HEK293T (cell line): ENCODE measurements at regions not wholly inside any gene's neighbourhood (a gene's known extent, or its start where the extent isn't known, plus 50 kb on each side); places are given as distances from the start of the nearest gene placed in this dataset.

ENCODE experiments used
- CTCF ChIA-PET: fragments of 350-600 bp; formaldehyde crosslinking; extraction: SDS; loops from one replicate; lab custom pipeline; 2021; ENCODE audit warnings: antibody characterized with exemption, inconsistent platforms; lab: Yijun Ruan, JAX
- POLR2A ChIA-PET: fragments of 350-600 bp; formaldehyde crosslinking; extraction: SDS; loops from one replicate; lab custom pipeline; 2020; ENCODE audit warnings: antibody characterized with exemption, inconsistent platforms; lab: Yijun Ruan, JAX
- DNase-seq: peaks from one replicate; pipeline ENCODE4 v3.0.0; 2012; ENCODE audit warnings: mixed read lengths; ENCODE audit errors: extremely low spot score
- ARNT ChIP-seq: fragments of 450-650 bp; IDR thresholded peaks from 2 replicates; pipeline ENCODE4 v1.6.1; 2017; ENCODE audit warnings: mild to moderate bottlenecking
- BHLHE40 ChIP-seq: fragments of 450-650 bp; IDR thresholded peaks from 2 replicates; pipeline ENCODE4 v1.6.1; 2016; ENCODE audit warnings: mild to moderate bottlenecking, moderate library complexity, borderline replicate concordance
- CTBP1 ChIP-seq: fragments of 450-650 bp; IDR thresholded peaks from 2 replicates; pipeline ENCODE4 v1.6.1; 2016; ENCODE audit warnings: borderline replicate concordance
- ELF4 ChIP-seq: fragments of 450-650 bp; IDR thresholded peaks from 2 replicates; pipeline ENCODE4 v1.6.1; 2017; ENCODE audit warnings: antibody characterized with exemption
- FOXA1 ChIP-seq: fragments of 450-650 bp; IDR thresholded peaks from 2 replicates; pipeline ENCODE4 v1.6.1; 2016; ENCODE audit warnings: mild to moderate bottlenecking
- FOXK2 ChIP-seq: fragments of 450-650 bp; IDR thresholded peaks from 2 replicates; pipeline ENCODE4 v1.6.1; 2016; ENCODE audit warnings: mild to moderate bottlenecking
- FOXM1 ChIP-seq: fragments of 450-650 bp; IDR thresholded peaks from 2 replicates; pipeline ENCODE4 v1.6.1; 2017; ENCODE audit warnings: mild to moderate bottlenecking, borderline replicate concordance
- HDGF ChIP-seq: fragments of 450-650 bp; IDR thresholded peaks from 2 replicates; pipeline ENCODE4 v1.6.1; 2017; ENCODE audit warnings: antibody characterized with exemption, borderline replicate concordance
- L3MBTL2 ChIP-seq: fragments of 450-650 bp; conservative IDR thresholded peaks from 2 replicates; pipeline ENCODE4 v1.6.1; 2016; ENCODE audit warnings: mild to moderate bottlenecking
- LEF1 ChIP-seq: fragments of 450-650 bp; IDR thresholded peaks from 2 replicates; pipeline ENCODE4 v1.6.1; 2017; ENCODE audit warnings: mild to moderate bottlenecking, borderline replicate concordance
- NFRKB ChIP-seq: fragments of 450-650 bp; IDR thresholded peaks from 2 replicates; pipeline ENCODE4 v1.6.1; 2016; ENCODE audit warnings: mild to moderate bottlenecking, moderate library complexity
- PKNOX1 ChIP-seq: fragments of 450-650 bp; IDR thresholded peaks from 2 replicates; pipeline ENCODE4 v1.6.1; 2016
- SP1 ChIP-seq: fragments of 450-650 bp; IDR thresholded peaks from 2 replicates; pipeline ENCODE4 v1.6.1; 2017
- SUZ12 ChIP-seq: fragments of 450-650 bp; IDR thresholded peaks from 2 replicates; pipeline ENCODE4 v1.6.1; 2016; ENCODE audit warnings: mild to moderate bottlenecking
- TARDBP ChIP-seq: fragments of 450-650 bp; IDR thresholded peaks from 2 replicates; pipeline ENCODE4 v1.6.1; 2016
- ZNF384 ChIP-seq: fragments of 450-650 bp; IDR thresholded peaks from 2 replicates; pipeline ENCODE4 v1.6.1; 2016

GRCh38 chr2:120596990-120597594 lies 138.6 kb upstream of the GLI2 start:
- POLR2A ChIA-PET: no interaction called here
- DNase-seq: no peak
- TF ChIP-seq FOXA1: no peak
- no peak for TF ChIP-seq L3MBTL2
- no peak for TF ChIP-seq NFRKB
- TF ChIP-seq ELF4: no peak
- TF ChIP-seq BHLHE40: no peak
- no peak for TF ChIP-seq TARDBP
- no peak for TF ChIP-seq ARNT
- no peak for TF ChIP-seq FOXM1
- TF ChIP-seq LEF1: no peak
- TF ChIP-seq FOXK2: no peak
- TF ChIP-seq SP1: no peak
- CTCF ChIA-PET: no interaction called here

- no peak for DNase-seq
- POLR2A ChIA-PET: no interaction called here
- no peak for TF ChIP-seq TARDBP
- no peak for TF ChIP-seq L3MBTL2
- no peak for TF ChIP-seq ZNF384
- CTCF ChIA-PET: interaction anchor here (0.6 kb wide), 2 partner anchors 21 to 84 kb away, joined by 4 to 5 read pairs; no protein-coding TSS in a partner anchor
These were observed 138.0 kb upstream of the GLI2 start for GRCh38 chr2:120597595-120598193.

- ChIA-PET POLR2A (no interaction called here), CTCF (interaction anchor here (0.6 kb wide), 2 partner anchors 20 to 84 kb away, joined by 4 to 5 read pairs; no protein-coding TSS in a partner anchor)
- no peak for DNase-seq
- TF ChIP-seq TARDBP (no peak), ARNT (no peak), ZNF384 (no peak), FOXM1 (no peak)
These were observed 137.3 kb upstream of the GLI2 start for GRCh38 chr2:120598416-120598815.

GRCh38 chr2:120599072-120599471 lies 136.6 kb upstream of the GLI2 start:
- TF ChIP-seq LEF1 (no peak), SP1 (no peak), NFRKB (no peak), PKNOX1 (no peak), CTBP1 (no peak), FOXM1 (no peak), ARNT (no peak), BHLHE40 (no peak), L3MBTL2 (no peak), ZNF384 (no peak), HDGF (no peak), ELF4 (no peak), FOXK2 (no peak)
- POLR2A ChIA-PET: no interaction called here
- CTCF ChIA-PET: no interaction called here
- no peak for DNase-seq

- ChIA-PET CTCF (no interaction called here), POLR2A (no interaction called here)
- no peak for DNase-seq
- TF ChIP-seq FOXK2: no peak
- TF ChIP-seq FOXM1: no peak
- TF ChIP-seq ZNF384: no peak
- TF ChIP-seq TARDBP: no peak
- TF ChIP-seq SP1: no peak
- no peak for TF ChIP-seq BHLHE40
- no peak for TF ChIP-seq L3MBTL2
- no peak for TF ChIP-seq CTBP1
- TF ChIP-seq NFRKB: no peak
- TF ChIP-seq LEF1: no peak
- TF ChIP-seq PKNOX1: no peak
- TF ChIP-seq ARNT: no peak
These were observed 136.0 kb upstream of the GLI2 start for GRCh38 chr2:120599656-120600055.

- ChIA-PET CTCF (no interaction called here), POLR2A (no interaction called here)
- TF ChIP-seq NFRKB: no peak
- no peak for TF ChIP-seq SP1
- TF ChIP-seq ZNF384: no peak
- no peak for TF ChIP-seq FOXM1
- TF ChIP-seq ELF4: no peak
- no peak for TF ChIP-seq CTBP1
- TF ChIP-seq SUZ12: no peak
- no peak for TF ChIP-seq HDGF
- no peak for TF ChIP-seq FOXA1
- TF ChIP-seq PKNOX1: no peak
- no peak for TF ChIP-seq BHLHE40
- TF ChIP-seq TARDBP: no peak
- no peak for TF ChIP-seq FOXK2
- TF ChIP-seq ARNT: no peak
- DNase-seq: no peak
These were observed 135.3 kb upstream of the GLI2 start for GRCh38 chr2:120600335-120600734.

- ChIA-PET CTCF (no interaction called here), POLR2A (no interaction called here)
- no peak for DNase-seq
- TF ChIP-seq FOXM1: no peak
- no peak for TF ChIP-seq LEF1
- no peak for TF ChIP-seq ELF4
- no peak for TF ChIP-seq FOXA1
- no peak for TF ChIP-seq CTBP1
- TF ChIP-seq TARDBP: no peak
These were observed 134.9 kb upstream of the GLI2 start for GRCh38 chr2:120600786-120601185.
